Astrocyte of the hippocampus (primary cell): ENCODE measurements at regions not wholly inside any gene's neighbourhood (a gene's known extent, or its start where the extent isn't known, plus 50 kb on each side); places are given as distances from the start of the nearest gene placed in this dataset.
"Not testable (repeated sequence)": the region's sequence is repeated elsewhere in the genome, so short reads cannot be mapped to it uniquely, and the experiment has no call there.

Experiments used
- DNase-seq: peaks from one replicate; pipeline ENCODE4 v3.0.0; 2011; ENCODE audit warnings: low read depth, low spot score

GRCh38 chr21:28016571-28016970, 976.1 kb downstream of the LTN1 start:
- DNase-seq, result peak; percentile 10

DNA sequence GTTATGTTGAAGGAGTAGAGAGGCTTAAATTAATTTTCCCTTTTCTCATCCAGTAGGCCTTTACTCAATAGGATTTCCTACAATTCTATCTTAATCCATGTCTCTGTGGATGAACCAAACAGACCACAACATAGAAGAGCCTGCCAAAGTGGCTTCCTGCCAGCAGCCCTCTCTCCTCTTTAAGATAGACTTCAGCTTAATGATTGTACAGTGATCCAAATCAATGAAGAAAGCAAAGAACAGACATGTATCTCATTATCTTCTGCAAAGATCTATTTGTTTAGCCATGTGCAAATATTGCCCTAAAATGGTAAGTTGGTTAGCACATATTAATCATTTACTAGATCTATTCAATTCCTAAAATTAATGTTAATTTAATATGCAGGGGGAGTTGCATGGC, 979.6 kb downstream of the LTN1 start:
- DNase-seq, result not testable (repeated sequence)

DNA sequence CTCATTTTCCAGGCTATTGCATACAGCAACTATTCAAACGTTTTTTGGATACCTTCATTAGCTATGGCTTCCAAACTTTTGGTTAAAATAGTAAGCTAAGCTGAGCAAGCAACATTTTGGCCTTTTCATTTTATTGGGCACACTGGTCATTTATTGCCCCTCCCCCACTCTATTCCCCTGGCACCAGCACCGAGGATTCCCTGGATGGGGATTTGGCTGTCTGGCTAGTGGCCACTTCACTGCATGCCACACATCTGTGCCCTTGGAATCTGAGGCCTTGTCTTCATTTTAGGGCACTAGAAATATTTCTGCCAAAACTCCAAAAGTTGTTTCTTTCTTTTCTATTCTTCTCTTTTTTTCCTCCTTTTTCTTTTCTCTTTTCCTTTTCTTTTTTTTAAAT, 980.7 kb downstream of the LTN1 start:
- not testable (repeated sequence) for DNase-seq

DNA sequence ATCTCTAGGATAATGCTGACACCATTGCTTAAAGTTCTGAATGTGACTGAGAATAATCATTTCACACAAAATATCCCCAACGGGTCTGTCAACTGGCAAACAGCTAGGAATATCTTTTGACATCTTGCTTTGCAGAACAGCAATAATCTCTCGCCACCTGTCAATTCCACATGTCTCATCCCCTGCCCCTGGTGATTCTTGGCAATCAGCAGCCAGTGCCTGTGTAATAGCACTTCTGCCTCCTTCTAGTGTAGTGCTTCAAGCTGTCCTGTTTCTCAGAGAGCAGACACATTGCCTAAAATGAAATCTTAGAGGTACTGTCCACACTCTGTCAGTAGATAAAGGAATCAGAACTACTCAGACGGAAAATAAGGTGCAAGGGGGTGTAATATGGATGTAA, 984.4 kb downstream of the LTN1 start:
- DNase-seq, result not testable (repeated sequence)

GRCh38 chr21:28003627-28004026, 989.0 kb downstream of the LTN1 start:
- not testable (repeated sequence) for DNase-seq

- DNase-seq, result not testable (repeated sequence)
These were observed 995.8 kb downstream of the LTN1 start for GRCh38 chr21:27996906-27997305.

- not testable (repeated sequence) for DNase-seq
These were observed 1007.9 kb downstream of the LTN1 start for GRCh38 chr21:27984663-27985325.

- not testable (repeated sequence) for DNase-seq
These were observed 1012.6 kb upstream of the ADAMTS5 start for GRCh38 chr21:27979446-27979845.

DNA sequence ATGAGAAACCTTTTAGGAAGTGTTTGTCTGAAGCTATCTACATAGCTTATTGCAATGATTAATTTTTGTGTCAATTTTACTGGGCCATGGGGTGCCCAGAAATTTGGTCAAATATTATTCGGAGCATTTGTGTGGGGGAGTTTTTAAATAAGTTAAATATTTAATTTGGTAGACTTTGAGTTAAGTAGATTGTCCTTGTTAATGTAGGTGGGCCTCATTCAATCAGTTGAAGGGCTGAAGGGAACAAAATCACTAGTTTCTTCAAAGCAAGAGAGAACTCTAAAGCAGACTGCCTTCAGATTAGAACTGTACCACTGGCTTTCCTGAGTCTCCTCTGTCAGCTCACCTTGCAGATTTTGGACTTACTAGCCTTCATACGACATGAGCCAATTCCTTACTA, 1008.6 kb upstream of the ADAMTS5 start:
- DNase-seq, result no peak

GRCh38 chr21:27974152-27974551, 1007.3 kb upstream of the ADAMTS5 start:
- not testable (repeated sequence) for DNase-seq

DNA sequence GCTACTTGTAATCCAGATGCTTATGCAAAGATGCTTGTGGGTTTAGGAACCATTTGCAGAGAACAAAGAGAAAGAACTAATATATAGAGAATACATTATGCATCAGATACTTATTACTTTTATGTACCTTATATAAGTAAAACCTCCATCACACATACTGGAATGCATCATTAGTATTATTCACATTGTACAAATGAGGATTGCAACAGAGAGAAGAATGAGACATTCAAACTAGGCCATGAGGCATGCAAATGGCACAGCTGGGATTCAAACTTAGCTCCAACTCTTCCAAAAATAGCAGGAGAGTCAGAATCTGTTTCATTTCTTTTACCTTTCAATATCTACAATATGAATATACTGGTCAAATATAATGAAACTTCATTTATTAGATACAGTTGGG, 1001.4 kb upstream of the ADAMTS5 start:
- not testable (repeated sequence) for DNase-seq

DNA sequence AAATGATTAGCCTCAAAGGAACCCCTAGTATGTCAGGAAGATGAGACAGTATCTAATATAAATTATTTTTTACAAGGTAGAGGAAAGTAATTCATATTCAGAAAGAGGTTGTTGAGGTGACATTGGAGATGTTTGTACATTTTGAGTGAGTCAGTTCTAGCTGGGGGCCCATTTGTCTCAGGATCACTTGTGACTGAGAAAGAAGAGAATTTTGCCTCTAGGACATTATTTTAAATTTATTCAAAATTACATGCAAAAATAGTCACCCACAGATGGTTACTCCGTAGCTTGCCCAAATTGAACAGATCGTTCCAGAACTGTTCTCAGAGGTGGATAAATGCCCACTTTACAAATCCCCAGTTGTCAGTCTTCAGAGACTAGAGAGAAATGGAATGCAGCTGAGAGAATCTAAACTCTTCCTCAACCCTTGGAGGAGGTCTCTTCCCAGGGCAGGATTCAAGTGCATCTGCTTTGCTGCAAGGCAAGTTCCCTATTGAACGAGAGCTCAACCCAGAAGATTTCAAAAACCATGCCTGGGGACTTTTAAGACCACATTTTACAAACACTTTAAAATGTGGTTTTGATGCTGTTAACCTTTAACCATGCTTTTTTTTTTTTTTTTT, 987.8 kb upstream of the ADAMTS5 start:
- DNase-seq, result peak; percentile 1

DNA sequence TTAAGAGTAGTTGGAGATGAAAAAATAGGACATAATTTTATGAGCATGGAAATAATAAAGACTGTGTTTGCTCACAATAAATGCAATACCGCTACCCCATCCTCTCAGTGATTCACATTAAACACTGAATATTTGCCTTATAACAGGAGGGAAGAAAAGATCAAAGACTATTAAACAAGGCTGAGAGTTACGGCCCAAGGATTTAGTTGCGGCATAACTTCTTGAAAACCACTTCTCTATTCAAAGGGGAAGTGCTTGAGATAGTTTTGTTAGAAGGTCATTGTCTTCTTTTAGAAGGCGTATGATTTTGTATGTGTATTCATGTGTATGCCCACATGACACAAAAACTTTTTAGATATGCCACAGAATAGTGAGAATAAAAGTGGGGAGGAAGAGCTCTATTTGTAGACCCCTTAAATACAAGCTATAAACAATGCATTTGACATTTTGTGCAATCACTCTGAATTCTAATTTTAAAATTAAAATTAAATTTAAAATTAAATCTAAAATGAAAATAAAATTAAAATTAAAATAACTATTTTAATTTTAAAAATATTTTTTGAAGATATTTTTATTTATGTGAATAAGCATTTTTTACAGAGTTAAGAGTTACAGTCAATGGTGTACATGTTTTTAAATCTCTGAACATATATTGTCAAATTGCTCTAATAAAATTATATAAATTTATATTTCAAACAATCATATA, 986.6 kb upstream of the ADAMTS5 start:
- peak; percentile 28 for DNase-seq

DNA sequence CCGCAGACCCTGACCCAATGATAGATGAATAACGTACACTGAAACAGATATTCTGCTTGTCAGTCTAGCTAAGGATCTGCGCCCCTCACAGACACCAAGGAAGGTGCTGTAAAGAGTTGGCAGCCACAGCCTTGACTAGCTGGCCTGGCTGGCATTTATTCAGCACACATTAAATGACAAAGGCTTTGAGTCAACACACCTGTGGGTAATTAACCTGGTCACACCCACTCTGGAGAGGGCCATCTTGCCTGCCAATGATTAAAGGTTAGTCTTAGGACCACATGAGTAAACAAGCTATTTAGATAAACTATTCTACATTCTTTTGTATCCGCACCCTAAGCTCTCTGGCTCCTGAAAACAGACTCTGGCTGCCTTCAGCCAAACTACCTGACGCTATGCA, 982.2 kb upstream of the ADAMTS5 start:
- DNase-seq, result not testable (repeated sequence)

DNA sequence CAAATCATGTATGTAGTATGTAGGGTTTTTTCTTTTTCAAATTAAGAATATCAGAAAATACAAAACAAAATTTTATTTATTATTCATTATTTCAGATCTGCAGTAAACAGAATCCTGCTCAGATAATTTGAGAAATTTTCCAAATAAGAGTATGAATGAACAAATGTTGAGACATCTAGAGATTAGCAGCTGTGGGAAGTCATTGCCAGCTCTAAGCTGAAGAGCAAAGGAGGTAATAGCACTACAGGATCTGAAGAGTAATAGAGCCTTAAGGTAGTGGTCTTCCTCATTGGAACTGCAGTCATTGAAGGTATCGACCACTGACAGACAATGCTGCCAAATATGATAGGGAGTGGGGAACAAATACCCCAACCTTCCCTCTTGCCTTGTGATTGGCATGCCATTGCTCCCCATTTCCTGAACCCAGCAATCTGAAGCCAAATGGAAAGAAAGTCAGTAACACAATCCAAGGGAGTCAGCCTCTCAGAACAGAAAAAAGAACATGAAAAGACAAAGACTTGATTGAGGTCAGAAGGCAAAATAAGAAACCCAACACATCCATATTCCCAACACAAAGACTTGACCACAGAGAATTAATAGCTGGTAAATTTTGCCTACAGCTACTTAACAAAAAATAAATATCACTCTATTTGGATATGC, 963.4 kb upstream of the ADAMTS5 start:
- DNase-seq, result not testable (repeated sequence)

- not testable (repeated sequence) for DNase-seq
These were observed 962.3 kb upstream of the ADAMTS5 start for GRCh38 chr21:27929179-27929578.

- DNase-seq, result peak; percentile 56
These were observed 961.7 kb upstream of the ADAMTS5 start for GRCh38 chr21:27928534-27929115.

- DNase-seq, result not testable (repeated sequence)
These were observed 954.5 kb upstream of the ADAMTS5 start for GRCh38 chr21:27921421-27921820.

GRCh38 chr21:27917966-27918365, 951.1 kb upstream of the ADAMTS5 start:
- not testable (repeated sequence) for DNase-seq

GRCh38 chr21:27916326-27916725, 949.4 kb upstream of the ADAMTS5 start:
- DNase-seq, result not testable (repeated sequence)

DNA sequence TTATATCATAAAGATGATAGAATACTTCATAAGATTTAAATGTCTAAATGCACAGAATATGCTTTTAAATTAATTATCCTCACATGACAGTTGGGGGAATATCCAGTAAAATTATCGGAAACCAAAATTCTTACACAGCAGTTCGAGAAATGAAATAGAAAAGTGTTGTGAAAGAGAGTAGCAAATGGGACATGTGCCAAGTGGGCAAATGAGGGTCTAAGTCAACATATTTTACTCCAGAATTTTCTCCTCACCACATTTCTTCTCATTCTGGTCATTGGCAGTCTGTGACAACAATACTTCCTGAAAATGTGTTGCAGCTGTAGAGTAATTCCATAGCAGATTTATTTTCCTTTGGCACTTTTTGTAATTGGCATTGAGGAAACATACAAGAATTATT, 945.2 kb upstream of the ADAMTS5 start:
- DNase-seq, result not testable (repeated sequence)

DNA sequence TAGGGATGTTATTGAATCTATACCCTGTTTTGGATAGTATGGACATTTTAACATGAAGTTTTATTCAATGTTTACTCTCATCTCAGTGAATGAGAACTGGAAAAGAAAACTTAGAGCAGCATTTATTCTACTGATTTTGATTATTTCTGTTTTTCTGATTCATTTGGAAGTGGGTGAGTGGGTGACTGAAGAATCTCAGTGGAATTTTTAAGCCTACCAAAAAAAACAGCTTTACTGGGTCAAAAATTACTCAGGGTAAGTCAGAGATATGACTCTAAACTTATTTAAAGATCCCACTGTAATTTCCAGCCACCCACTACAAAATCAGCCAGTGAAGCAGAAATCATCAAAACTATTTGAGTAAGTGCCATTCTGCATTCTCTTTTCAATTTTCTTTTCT, 942.6 kb upstream of the ADAMTS5 start:
- DNase-seq, result peak; percentile 2
